Endothelial cell of umbilical vein (primary cell): ENCODE measurements at regions not wholly inside any gene's neighbourhood (a gene's known extent, or its start where the extent isn't known, plus 50 kb on each side); places are given as distances from the start of the nearest gene placed in this dataset.
A peak's percentile ranks its signal among the peaks of the same experiment; 100 is the strongest.

ENCODE experiments used
- BruUV-seq: library from RNA; stranded (reverse); fragments of 400-500 nt; replicated peaks from 2 replicates; lab custom pipeline; 2021; lab: Mats Ljungman, UMichigan
- CTCF ChIA-PET: fragments of 300-600, 350-600 bp; sonication (Branson Sonifier 250); formaldehyde crosslinking; loops from one replicate; lab custom pipeline; 2021; ENCODE audit warnings: antibody characterized with exemption, inconsistent platforms; lab: Charles Lee
- POLR2A ChIA-PET: fragments of 300-600, 350-600 bp; sonication (Branson Sonifier 250); formaldehyde crosslinking; loops from one replicate; lab custom pipeline; 2021; ENCODE audit warnings: antibody characterized with exemption, inconsistent platforms; lab: Charles Lee
- DNase-seq: peaks from one replicate; pipeline ENCODE4 v3.0.0-alpha.2; 2011; ENCODE audit warnings: low read depth, low spot score
- FAIRE-seq: peaks from 2 replicates; lab custom pipeline; 2011; peaks lifted over from hg19 to GRCh38; lab: Jason Lieb, UNC
- H2AFZ ChIP-seq: 2 replicates; pipeline ENCODE4 v1.6.0; 2012; ENCODE audit warnings: low read depth, low read length, control low read depth, inconsistent platforms
- H3K27ac ChIP-seq: 2 replicates; pipeline ENCODE4 v1.5.1; 2011; ENCODE audit warnings: low read depth, mild to moderate bottlenecking, control low read depth, low read length, moderate library complexity; ENCODE audit not compliant: insufficient read depth
- H3K27me3 ChIP-seq, 2 experiments: 2 replicates each; pipeline versions ENCODE4 v1.6.0 to v1.6.1; 2011; ENCODE audit warnings: low read length in 2 of 2, mixed read lengths in 1 of 2; ENCODE audit not compliant: control insufficient read depth in 2 of 2, insufficient read depth in 2 of 2
- H3K36me3 ChIP-seq, 2 experiments: 2 replicates in 1 of 2; 3 replicates in 1 of 2; pipeline ENCODE4 v1.5.1; 2011; ENCODE audit warnings: low read length in 2 of 2, mild to moderate bottlenecking in 1 of 2, moderate library complexity in 1 of 2; ENCODE audit not compliant: control insufficient read depth in 2 of 2, insufficient read depth in 2 of 2; ENCODE audit errors: extremely low read depth in 1 of 2
- H3K4me1 ChIP-seq: 3 replicates; pipeline ENCODE4 v1.5.1; 2011; ENCODE audit warnings: mild to moderate bottlenecking, low read length; ENCODE audit not compliant: control insufficient read depth, insufficient read depth; ENCODE audit errors: extremely low read depth
- H3K4me2 ChIP-seq: 2 replicates; pipeline ENCODE4 v1.6.1; 2011; ENCODE audit warnings: low read length, control low read depth, mixed read lengths; ENCODE audit not compliant: insufficient read depth
- H3K4me3 ChIP-seq, 3 experiments: fragments of 200-600 bp in 1 of 3; sonication (generic), shearing (Covaris generic) in 1 of 3; replicated peaks in 1 of 3; 2 replicates each; pipeline ENCODE4 v1.5.1; 2011 to 2016; ENCODE audit warnings: control low read depth in 3 of 3, low read length in 3 of 3, mild to moderate bottlenecking in 2 of 3, inconsistent platforms in 1 of 3, low read depth in 1 of 3, moderate library complexity in 1 of 3; ENCODE audit not compliant: insufficient read depth in 1 of 3
- H3K79me2 ChIP-seq: 2 replicates; pipeline ENCODE4 v1.6.0; 2012; ENCODE audit warnings: low read length, inconsistent platforms; ENCODE audit not compliant: control insufficient read depth, insufficient read depth
- H3K9ac ChIP-seq: replicated peaks from 2 replicates; pipeline ENCODE3; 2011; ENCODE audit warnings: low read length, control low read depth; ENCODE audit not compliant: insufficient read depth; ENCODE audit errors: extremely low read depth
- H3K9me1 ChIP-seq: replicated peaks from 3 replicates; pipeline ENCODE4 v1.6.0; 2011; ENCODE audit warnings: mild to moderate bottlenecking, low read length; ENCODE audit not compliant: control insufficient read depth, insufficient read depth; ENCODE audit errors: extremely low read depth
- H3K9me3 ChIP-seq: replicated peaks from 2 replicates; pipeline ENCODE4 v1.5.1; 2012; ENCODE audit warnings: low read length, inconsistent platforms; ENCODE audit not compliant: control insufficient read depth, insufficient read depth
- H4K20me1 ChIP-seq: replicated peaks from 2 replicates; pipeline ENCODE3; 2011; ENCODE audit warnings: mild to moderate bottlenecking, low read length; ENCODE audit not compliant: control insufficient read depth, insufficient read depth; ENCODE audit errors: extremely low read depth
- CTCF ChIP-seq, 2 donors: IDR thresholded peaks; 1 replicate in 1 of 2; 2 replicates in 1 of 2; pipeline ENCODE4 v1.5.1; 2011; ENCODE audit warnings: low read length in 2 of 2, mild to moderate bottlenecking in 2 of 2, moderate library complexity in 2 of 2, control low read depth in 1 of 2, inconsistent platforms in 1 of 2, low read depth in 1 of 2; ENCODE audit not compliant: insufficient read depth in 1 of 2; ENCODE audit errors: extremely low read depth in 1 of 2
- EZH2 ChIP-seq: IDR thresholded peaks from 2 replicates; pipeline ENCODE4 v1.6.1; 2012; ENCODE audit warnings: borderline replicate concordance, low read depth, mild to moderate bottlenecking, moderate library complexity, low read length, inconsistent platforms; ENCODE audit not compliant: severe bottlenecking
- FOS ChIP-seq: IDR thresholded peaks from 2 replicates; pipeline ENCODE4 v1.6.1; 2011; ENCODE audit warnings: mild to moderate bottlenecking, low read length, moderate library complexity, borderline replicate concordance; ENCODE audit not compliant: insufficient read depth
- GATA2 ChIP-seq: IDR thresholded peaks from 2 replicates; pipeline ENCODE4 v1.7.0; 2011; ENCODE audit warnings: low read depth, mild to moderate bottlenecking, moderate library complexity, mixed read lengths, low read length; ENCODE audit not compliant: insufficient read length, insufficient read depth
- JUN ChIP-seq: IDR thresholded peaks from 2 replicates; pipeline ENCODE4 v1.6.1; 2011; ENCODE audit warnings: borderline replicate concordance, low read depth; ENCODE audit not compliant: insufficient read length, insufficient read depth
- MAX ChIP-seq: IDR thresholded peaks from 2 replicates; pipeline ENCODE4 v1.6.1; 2011; ENCODE audit not compliant: insufficient read depth, insufficient read length
- MYC ChIP-seq: IDR thresholded peaks from one replicate; pipeline ENCODE4 v1.6.1; 2011; ENCODE audit warnings: mild to moderate bottlenecking, low read depth, low read length
- POLR2A ChIP-seq: IDR thresholded peaks from 2 replicates; pipeline ENCODE4 v1.6.1; 2012; ENCODE audit warnings: low read depth, mild to moderate bottlenecking, control low read depth, low read length
- POLR2AphosphoS5 ChIP-seq: IDR thresholded peaks from 2 replicates; pipeline ENCODE4 v1.6.1; 2012; ENCODE audit warnings: low read depth, mild to moderate bottlenecking, control low read depth, low read length, moderate library complexity; ENCODE audit not compliant: insufficient read depth
- dilution Hi-C: fragments of 300-500 bp; cut with MboI; formaldehyde crosslinking; loops from one replicate; pipeline ENCODE4 v1.15.0; 2019; ENCODE audit warnings: low sequenced_read_pairs; ENCODE audit not compliant: extremely low pct_ligation_motif_present
- intact Hi-C: fragments of 100-400 bp; cut with micrococcal nuclease; formaldehyde crosslinking; loops from one replicate; pipeline ENCODE4 v1.10.0; 2022

DNA sequence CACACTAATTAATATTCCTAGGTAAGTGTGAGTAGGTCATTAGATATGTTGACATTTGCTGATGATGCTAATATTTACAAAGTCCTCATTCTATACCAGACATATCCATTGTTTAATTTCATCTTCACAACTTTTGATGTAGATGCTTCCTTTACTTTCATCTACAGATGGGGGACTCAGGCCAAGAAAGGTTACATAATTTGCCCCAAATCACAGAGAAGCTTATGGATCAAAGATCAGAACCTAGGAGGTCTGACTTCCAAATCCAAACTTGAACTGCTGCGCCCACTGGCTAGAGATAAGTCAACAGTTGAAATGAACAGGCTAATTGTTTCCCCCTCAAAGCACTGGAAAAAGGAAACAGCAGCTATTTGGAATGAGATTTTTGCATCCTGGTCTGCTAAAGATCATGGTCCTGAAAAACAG, 95.6 kb upstream of the TMEM178A start:
- intact Hi-C loops (no loop called here), dilution Hi-C loops (no loop called here)
- H3K36me3 ChIP-seq, result no peaks in the 10 kb centered on the region
- POLR2A ChIA-PET, result no interaction called here
- no peak overlapping the region for H3K9ac ChIP-seq
- H3K27ac ChIP-seq, result no peak overlapping the region
- no peaks in the 10 kb centered on the region for H4K20me1 ChIP-seq
- no peaks in the 10 kb centered on the region for H3K79me2 ChIP-seq
- peaks cover 20% of the 10 kb centered on the region for H3K4me1 ChIP-seq
- CTCF ChIA-PET, result interaction anchor here (0.9 to 2.4 kb wide), 2 partner anchors 20 to 82 kb away, joined by 3 to 7 read pairs; no protein-coding TSS in a partner anchor
- no peaks in the 10 kb centered on the region for H3K9me1 ChIP-seq
- no peak overlapping the region for H3K4me2 ChIP-seq
- H3K27me3 ChIP-seq, result no peaks in the 10 kb centered on the region
- no peak overlapping the region for H3K4me3 ChIP-seq
- no peaks in the 10 kb centered on the region for H3K9me3 ChIP-seq
- FAIRE-seq (peak; percentile 35), DNase-seq (no peak)
- no TSS peak for BruUV-seq
- TF ChIP-seq FOS (no peak), POLR2AphosphoS5 (no peak), GATA2 (no peak), MYC (no peak), EZH2 (no peak), POLR2A (no peak), CTCF (IDR thresholded peaks at IDR 0.05; ENCODE audit: extremely low read depth in 1 of 2, insufficient read depth in 1 of 2, low read depth in 1 of 2, low read length in 2 of 2) (no peak), JUN (no peak), MAX (no peak)
- H2AFZ ChIP-seq, result no peak overlapping the region
